Skeletal muscle satellite cell (primary cell): ENCODE measurements at regions not wholly inside any gene's neighbourhood (a gene's known extent, or its start where the extent isn't known, plus 50 kb on each side); places are given as distances from the start of the nearest gene placed in this dataset.

Experiments
- H3K27me3 ChIP-seq: 2 replicates; pipeline ENCODE4 v1.7.0; 2013; ENCODE audit warnings: low read length; ENCODE audit not compliant: control insufficient read depth, insufficient read depth
- H3K36me3 ChIP-seq: 2 replicates; pipeline ENCODE4 v1.7.0; 2013; ENCODE audit warnings: mild to moderate bottlenecking, control low read depth, low read length; ENCODE audit not compliant: insufficient read depth
- H3K4me1 ChIP-seq: 2 replicates; pipeline ENCODE4 v1.7.0; 2013; ENCODE audit warnings: low read length; ENCODE audit not compliant: control insufficient read depth, insufficient read depth
- H3K4me2 ChIP-seq: 2 replicates; pipeline ENCODE4 v1.7.0; 2013; ENCODE audit warnings: mild to moderate bottlenecking, low read length
- H3K4me3 ChIP-seq: 2 replicates; pipeline ENCODE4 v1.7.0; 2013; ENCODE audit warnings: low read length
- H3K9ac ChIP-seq: 2 replicates; pipeline ENCODE4 v1.7.0; 2013; ENCODE audit warnings: mild to moderate bottlenecking, low read depth, low read length, moderate library complexity
- H3K9me3 ChIP-seq: replicated peaks from 2 replicates; pipeline ENCODE4 v1.7.0; 2013; ENCODE audit warnings: mild to moderate bottlenecking, control low read depth, low read length

DNA sequence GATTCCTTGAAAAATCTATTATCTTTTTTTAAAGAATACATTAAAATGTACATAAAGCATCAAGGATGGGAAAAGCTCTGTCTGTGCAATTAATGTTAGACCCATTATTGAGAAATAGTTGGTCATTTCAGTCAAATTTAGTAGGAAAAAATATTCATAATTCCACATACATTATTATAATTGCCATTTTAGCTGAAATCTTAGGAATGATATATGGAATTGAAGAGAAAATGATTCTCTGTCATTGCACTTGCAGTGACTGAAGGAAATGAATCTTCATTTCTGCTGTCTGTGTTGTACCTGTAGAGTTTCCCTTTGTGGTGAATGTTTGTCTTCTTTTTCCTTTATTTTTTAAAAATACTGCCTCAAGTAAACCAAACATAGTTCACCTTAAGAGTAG, 473.9 kb downstream of the C3orf38 start:
- Histone ChIP-seq H3K4me1 (no peaks in the 10 kb centered on the region), H3K27me3 (no peaks in the 10 kb centered on the region), H3K36me3 (no peaks in the 10 kb centered on the region), H3K4me2 (no peak overlapping the region), H3K9ac (no peak overlapping the region), H3K4me3 (no peak overlapping the region), H3K9me3 (no peaks in the 10 kb centered on the region)

DNA sequence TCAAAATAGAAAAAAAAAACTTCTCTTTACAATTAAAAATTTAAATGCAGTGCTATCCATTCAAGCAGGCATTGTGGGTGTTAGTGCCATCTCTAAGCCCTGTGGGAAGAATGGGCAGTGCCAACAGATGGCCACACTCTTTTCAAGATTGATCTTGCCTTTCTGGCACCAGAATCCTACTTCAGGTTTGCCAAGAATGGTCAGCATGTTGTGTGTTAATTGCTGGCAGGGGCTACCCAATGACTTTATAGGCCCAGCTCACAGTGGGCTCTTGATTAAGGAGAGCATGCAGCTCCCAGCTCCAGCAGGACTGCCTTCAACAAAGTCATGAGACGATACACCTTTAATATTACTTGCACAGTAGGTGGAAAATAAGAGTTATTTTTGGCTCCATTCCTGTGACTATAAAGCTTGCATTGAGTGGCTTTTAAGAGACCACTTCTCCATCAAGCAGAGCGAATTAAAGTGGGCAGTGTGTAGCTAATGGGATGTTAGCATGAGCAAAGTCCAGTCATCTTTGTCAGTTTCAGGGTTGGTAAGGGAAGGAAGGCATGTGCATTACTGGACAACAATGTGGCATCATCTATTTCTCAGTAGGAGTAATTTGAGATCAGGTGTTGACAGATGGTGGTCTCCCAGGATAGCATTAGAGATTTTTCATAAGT, 476.8 kb downstream of the C3orf38 start:
- Histone ChIP-seq H3K9ac (no peak overlapping the region), H3K4me3 (no peak overlapping the region), H3K4me2 (no peak overlapping the region), H3K36me3 (no peaks in the 10 kb centered on the region), H3K27me3 (no peaks in the 10 kb centered on the region), H3K9me3 (no peaks in the 10 kb centered on the region), H3K4me1 (no peaks in the 10 kb centered on the region)

DNA sequence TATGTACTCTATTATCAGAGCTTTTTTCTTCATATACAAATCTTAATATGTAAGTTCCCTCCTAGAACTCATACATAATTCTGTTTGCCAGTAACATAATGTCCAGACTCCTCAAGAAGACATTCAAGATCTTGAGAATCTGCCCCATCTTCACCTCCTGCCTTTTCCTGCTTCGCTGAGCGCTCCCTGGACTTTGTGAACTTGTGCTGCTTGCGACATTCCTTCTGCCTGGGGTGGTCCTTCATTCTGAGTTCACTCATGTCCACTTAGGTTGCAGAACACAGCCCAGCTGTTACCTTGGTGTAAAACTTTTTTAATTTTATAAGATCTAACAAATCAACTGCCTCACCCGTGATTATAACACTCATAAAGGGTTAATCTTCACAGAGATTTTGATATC, 478.5 kb upstream of the EPHA3 start:
- Histone ChIP-seq H3K9ac (no peak overlapping the region), H3K4me3 (no peak overlapping the region), H3K4me2 (no peak overlapping the region), H3K9me3 (no peaks in the 10 kb centered on the region), H3K36me3 (no peaks in the 10 kb centered on the region), H3K27me3 (no peaks in the 10 kb centered on the region), H3K4me1 (no peaks in the 10 kb centered on the region)

DNA sequence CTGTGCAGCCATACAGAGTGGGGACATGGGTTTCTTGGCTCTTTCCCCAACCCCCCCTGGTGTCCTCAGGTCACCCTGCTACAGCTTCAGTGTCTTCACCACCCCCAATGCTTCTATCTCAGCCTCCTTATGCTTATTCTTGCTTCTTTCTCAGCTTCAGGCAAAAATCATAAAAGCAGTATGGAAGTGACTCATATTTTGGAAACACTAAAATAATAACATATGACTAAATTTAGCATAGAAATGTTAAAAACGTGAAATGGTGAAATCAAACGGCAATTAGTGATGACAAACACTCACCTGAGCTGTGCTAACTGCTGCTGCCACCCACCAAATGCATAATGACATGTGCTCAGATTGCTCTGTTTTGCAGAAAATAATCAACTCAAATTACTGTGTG, 475.2 kb upstream of the EPHA3 start:
- H3K4me3 ChIP-seq = no peak overlapping the region
- no peaks in the 10 kb centered on the region for H3K27me3 ChIP-seq
- H3K4me1 ChIP-seq = no peaks in the 10 kb centered on the region
- no peak overlapping the region for H3K9ac ChIP-seq
- no peak overlapping the region for H3K4me2 ChIP-seq
- H3K9me3 ChIP-seq = no peaks in the 10 kb centered on the region
- H3K36me3 ChIP-seq = no peaks in the 10 kb centered on the region

DNA sequence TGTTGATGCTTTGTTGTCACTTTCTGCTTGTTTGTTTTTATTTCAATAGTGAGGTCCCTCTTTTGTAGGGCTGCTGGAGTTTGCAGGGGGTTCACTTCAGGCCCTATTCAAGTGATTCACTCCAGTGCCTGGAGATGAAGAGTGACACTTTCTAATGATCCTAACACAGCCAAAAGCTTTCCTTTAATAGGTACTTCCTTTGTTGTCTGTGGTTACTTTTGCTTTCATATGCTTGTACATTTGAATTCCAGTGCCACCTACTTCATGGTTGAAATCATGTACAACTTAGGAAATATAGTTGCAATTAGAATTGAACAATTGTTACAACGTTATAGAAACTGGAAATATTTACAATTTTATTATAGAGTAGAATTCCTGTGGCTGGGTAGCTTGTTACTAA, 466.8 kb upstream of the EPHA3 start:
- Histone ChIP-seq H3K4me3 (no peak overlapping the region), H3K9me3 (no peaks in the 10 kb centered on the region)

DNA sequence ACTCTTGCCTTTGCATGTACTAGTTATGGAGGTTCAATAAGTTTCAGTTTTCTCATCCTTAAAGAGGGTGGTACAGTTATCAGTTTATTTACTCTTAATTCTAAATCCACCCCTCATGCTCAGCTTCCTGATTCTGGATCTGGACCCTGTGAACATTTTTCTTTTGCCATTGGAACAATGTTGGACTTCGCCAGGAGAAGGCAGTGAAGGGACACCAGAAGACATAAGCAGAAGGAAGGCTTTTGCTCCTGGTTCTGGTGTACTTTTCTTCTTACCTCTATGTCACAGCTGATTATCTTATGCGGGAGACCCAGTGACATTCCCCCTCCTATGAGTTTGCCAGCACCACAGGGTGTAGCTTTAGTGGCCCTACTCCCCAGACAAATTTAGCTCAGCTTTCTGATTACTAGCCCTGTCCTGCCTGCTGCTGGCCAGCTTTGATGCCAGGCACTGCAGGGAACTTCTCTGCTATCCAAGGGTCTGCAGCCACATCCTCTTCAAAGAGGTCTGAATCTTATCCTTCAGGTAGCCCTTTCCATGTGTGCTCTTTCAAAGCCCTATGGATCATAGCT, 466.3 kb upstream of the EPHA3 start:
- H3K36me3 ChIP-seq = no peaks in the 10 kb centered on the region
- H3K4me1 ChIP-seq = no peaks in the 10 kb centered on the region
- no peak overlapping the region for H3K4me2 ChIP-seq
- H3K9me3 ChIP-seq = no peaks in the 10 kb centered on the region
- H3K9ac ChIP-seq = no peak overlapping the region
- H3K27me3 ChIP-seq = no peaks in the 10 kb centered on the region
- H3K4me3 ChIP-seq = no peak overlapping the region

More for the DNA sequence above, 466.8 kb upstream of the EPHA3 start:
- Histone ChIP-seq H3K36me3 (no peaks in the 10 kb centered on the region), H3K4me1 (no peaks in the 10 kb centered on the region), H3K4me2 (no peak overlapping the region), H3K9ac (no peak overlapping the region), H3K27me3 (no peaks in the 10 kb centered on the region)

DNA sequence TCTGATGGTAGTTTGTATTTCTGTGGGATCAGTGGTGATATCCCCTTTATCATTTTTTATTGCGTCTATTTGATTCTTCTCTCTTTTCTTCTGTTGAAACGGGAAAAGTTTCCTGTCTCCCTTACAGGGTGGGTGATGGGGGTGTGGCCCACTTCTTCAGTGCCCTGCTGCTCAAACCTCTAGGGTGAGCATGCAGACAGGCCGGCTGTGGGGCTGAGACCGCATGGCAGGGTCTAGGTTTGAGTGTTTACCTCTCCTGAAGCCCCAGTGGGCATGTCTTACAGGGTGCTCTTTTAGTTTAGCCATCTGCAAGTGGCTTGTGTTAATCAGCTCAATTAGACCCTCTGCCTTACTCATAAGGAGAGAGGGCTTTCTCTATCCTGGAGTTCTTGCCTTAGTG, 450.0 kb upstream of the EPHA3 start:
- H3K9ac ChIP-seq = no peak overlapping the region
- no peak overlapping the region for H3K4me3 ChIP-seq
- no peaks in the 10 kb centered on the region for H3K36me3 ChIP-seq
- no peaks in the 10 kb centered on the region for H3K4me1 ChIP-seq
- no peak overlapping the region for H3K4me2 ChIP-seq
- H3K27me3 ChIP-seq = no peaks in the 10 kb centered on the region
- H3K9me3 ChIP-seq = no peaks in the 10 kb centered on the region

DNA sequence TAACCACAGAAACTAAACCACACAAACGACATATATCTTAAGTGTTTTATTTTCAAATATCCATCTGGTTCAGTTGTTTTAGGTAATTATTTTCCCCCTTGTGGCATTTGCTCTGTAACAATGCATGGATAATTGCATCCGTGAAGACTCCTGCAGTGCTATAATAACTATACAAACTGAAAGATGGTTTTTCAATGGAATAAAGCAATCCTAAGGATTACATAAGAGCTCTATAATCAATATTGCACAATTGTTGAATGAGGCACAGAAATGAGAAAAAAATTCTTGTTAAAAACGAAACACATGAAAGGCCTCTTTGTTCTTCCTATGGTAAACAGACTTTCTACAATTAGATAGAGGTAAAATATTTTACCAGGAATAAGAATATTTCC, 446.0 kb upstream of the EPHA3 start:
- H3K4me3 ChIP-seq = no peak overlapping the region
- H3K27me3 ChIP-seq = no peaks in the 10 kb centered on the region
- H3K9me3 ChIP-seq = no peaks in the 10 kb centered on the region
- H3K4me2 ChIP-seq = no peak overlapping the region
- no peaks in the 10 kb centered on the region for H3K36me3 ChIP-seq
- H3K9ac ChIP-seq = no peak overlapping the region
- H3K4me1 ChIP-seq = no peaks in the 10 kb centered on the region

DNA sequence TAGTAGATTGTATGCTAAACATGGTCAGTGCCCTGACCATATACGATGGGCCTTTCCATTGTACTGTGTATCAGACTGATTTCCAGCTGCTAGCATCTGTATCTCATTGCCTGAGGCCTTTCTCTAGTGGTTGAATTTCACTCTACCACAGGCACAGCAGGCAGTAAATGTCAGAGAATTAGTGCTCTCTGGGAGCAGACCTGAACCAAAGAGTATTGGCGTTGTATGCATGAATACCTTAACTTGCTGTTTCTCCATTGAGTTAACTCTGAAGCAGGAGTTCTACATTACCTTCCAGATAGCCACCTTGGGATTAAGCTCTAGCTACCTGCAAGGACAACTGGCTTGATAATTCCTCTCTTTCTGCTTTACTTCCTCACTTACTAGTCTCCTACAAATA, 439.2 kb upstream of the EPHA3 start:
- H3K4me2 ChIP-seq = no peak overlapping the region
- no peaks in the 10 kb centered on the region for H3K27me3 ChIP-seq
- no peak overlapping the region for H3K4me3 ChIP-seq
- no peaks in the 10 kb centered on the region for H3K9me3 ChIP-seq
- H3K36me3 ChIP-seq = no peaks in the 10 kb centered on the region
- H3K9ac ChIP-seq = no peak overlapping the region
- no peaks in the 10 kb centered on the region for H3K4me1 ChIP-seq

DNA sequence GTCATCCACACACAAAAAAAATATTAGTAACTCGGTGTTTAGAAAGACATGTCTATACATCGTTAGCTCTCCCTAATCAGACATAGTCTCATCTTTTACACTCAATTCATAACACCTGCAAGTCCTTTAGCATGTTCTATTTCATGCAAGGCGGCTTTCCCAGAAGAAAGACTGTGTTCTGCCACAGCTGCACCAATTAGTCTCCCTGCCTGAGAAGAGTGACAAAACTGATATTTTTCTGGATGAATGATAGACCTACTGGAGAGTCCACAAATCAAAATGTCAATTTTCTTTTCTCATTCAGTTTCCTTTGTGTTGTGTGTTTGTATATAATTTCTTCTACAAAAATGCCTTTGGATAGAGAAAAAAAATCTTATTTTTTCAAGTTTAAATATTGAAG, 435.8 kb upstream of the EPHA3 start:
- no peak overlapping the region for H3K4me3 ChIP-seq

DNA sequence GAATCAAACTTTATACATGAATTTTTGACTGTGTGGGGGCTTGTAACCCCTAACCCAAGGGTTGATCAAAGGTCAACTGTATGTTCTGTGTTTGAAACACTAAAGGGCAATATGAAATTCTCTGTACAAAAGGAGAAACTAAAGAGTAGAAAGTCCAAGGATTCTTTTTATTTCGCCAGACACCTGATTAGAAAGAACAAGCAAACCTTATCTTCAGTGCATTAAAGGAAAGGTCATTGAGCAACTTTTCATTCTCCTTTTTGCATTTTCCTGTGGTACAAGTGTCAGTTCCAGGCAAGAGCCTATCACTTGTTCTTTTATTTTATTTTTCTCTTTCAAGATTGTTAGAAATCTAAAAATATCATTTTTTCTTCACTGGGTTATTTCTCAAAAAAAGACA, 430.1 kb upstream of the EPHA3 start:
- no peak overlapping the region for H3K4me3 ChIP-seq
- H3K4me1 ChIP-seq = no peaks in the 10 kb centered on the region
- no peak overlapping the region for H3K4me2 ChIP-seq
- no peak overlapping the region for H3K9ac ChIP-seq
- no peaks in the 10 kb centered on the region for H3K9me3 ChIP-seq
- H3K36me3 ChIP-seq = no peaks in the 10 kb centered on the region
- no peaks in the 10 kb centered on the region for H3K27me3 ChIP-seq

More for the DNA sequence above, 435.8 kb upstream of the EPHA3 start:
- no peaks in the 10 kb centered on the region for H3K4me1 ChIP-seq
- H3K9me3 ChIP-seq = no peaks in the 10 kb centered on the region
- H3K9ac ChIP-seq = no peak overlapping the region
- H3K4me2 ChIP-seq = no peak overlapping the region
- H3K27me3 ChIP-seq = no peaks in the 10 kb centered on the region
- no peaks in the 10 kb centered on the region for H3K36me3 ChIP-seq

DNA sequence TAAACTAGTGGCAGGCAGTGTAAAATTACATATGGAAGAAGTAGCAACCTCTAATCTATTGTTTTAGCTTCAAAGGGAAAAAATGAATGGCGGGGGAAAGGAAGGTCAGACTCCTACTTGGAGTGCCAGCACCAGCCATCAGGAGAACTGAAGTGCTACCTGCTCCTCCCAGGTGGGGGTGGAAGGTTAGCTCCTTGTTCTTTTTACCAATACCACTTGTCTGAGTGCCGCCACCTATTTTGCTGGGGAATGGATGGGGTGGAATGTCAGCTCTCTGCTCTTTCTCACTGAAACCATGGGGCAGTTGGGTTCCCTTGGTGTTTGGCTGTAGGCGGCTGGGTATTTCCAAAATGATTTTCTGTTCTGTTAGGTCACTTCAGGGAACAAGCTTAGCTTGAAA, 428.7 kb upstream of the EPHA3 start:
- H3K4me2 ChIP-seq = no peak overlapping the region
- H3K4me1 ChIP-seq = no peaks in the 10 kb centered on the region
- H3K9ac ChIP-seq = no peak overlapping the region
- H3K27me3 ChIP-seq = no peaks in the 10 kb centered on the region
- no peaks in the 10 kb centered on the region for H3K9me3 ChIP-seq
- H3K4me3 ChIP-seq = no peak overlapping the region
- no peaks in the 10 kb centered on the region for H3K36me3 ChIP-seq
